Liver (tissue), 8 donors: ENCODE measurements at regions not wholly inside any gene's neighbourhood (a gene's known extent, or its start where the extent isn't known, plus 50 kb on each side); places are given as distances from the start of the nearest gene placed in this dataset.

ENCODE experiments used
- DNase-seq: peaks from one replicate; pipeline ENCODE4 v3.0.0-alpha.2; 2017; ENCODE audit warnings: low spot score
- H3K27ac ChIP-seq, 2 donors: one replicate each; pipeline ENCODE4 v1.7.0; 2013; ENCODE audit warnings: inconsistent platforms in 2 of 2, low read length in 2 of 2, control low read depth in 1 of 2, low read depth in 1 of 2, mild to moderate bottlenecking in 1 of 2
- H3K27me3 ChIP-seq, 4 donors: one replicate each; pipeline versions ENCODE4 v1.6.1 to v1.7.0; 2013; ENCODE audit warnings: low read length in 3 of 4, inconsistent platforms in 1 of 4, mild to moderate bottlenecking in 1 of 4, moderate library complexity in 1 of 4; ENCODE audit not compliant: control insufficient read depth in 4 of 4, insufficient read depth in 4 of 4
- H3K36me3 ChIP-seq, 4 donors: one replicate each; pipeline versions ENCODE4 v1.6.1 to v1.7.0; 2013; ENCODE audit warnings: low read length in 3 of 4, mild to moderate bottlenecking in 3 of 4, low read depth in 1 of 4, moderate library complexity in 1 of 4; ENCODE audit not compliant: control insufficient read depth in 4 of 4, insufficient read depth in 3 of 4
- H3K4me1 ChIP-seq, 4 donors: one replicate each; pipeline versions ENCODE4 v1.6.1 to v1.7.0; 2013; ENCODE audit warnings: low read length in 3 of 4, mild to moderate bottlenecking in 3 of 4, moderate library complexity in 1 of 4; ENCODE audit not compliant: control insufficient read depth in 4 of 4, insufficient read depth in 4 of 4
- H3K4me3 ChIP-seq, 3 donors: one replicate each; pipeline versions ENCODE4 v1.6.1 to v1.7.0; 2013; ENCODE audit warnings: low read length in 3 of 3, control low read depth in 1 of 3, low read depth in 1 of 3, mild to moderate bottlenecking in 1 of 3
- H3K9ac ChIP-seq, 2 donors: one replicate each; pipeline ENCODE4 v1.7.0; 2013; ENCODE audit warnings: low read length in 2 of 2, mild to moderate bottlenecking in 2 of 2, moderate library complexity in 2 of 2, control low read depth in 1 of 2, low read depth in 1 of 2
- H3K9me3 ChIP-seq, 4 donors: one replicate each; pipeline versions ENCODE4 v1.6.1 to v1.7.0; 2013; ENCODE audit warnings: low read length in 3 of 4; ENCODE audit not compliant: control insufficient read depth in 4 of 4
- EGR1 ChIP-seq, 2 donors: IDR thresholded peaks; 2 replicates each; pipeline ENCODE4 v1.6.1; 2016 to 2018; ENCODE audit warnings: antibody characterized with exemption in 2 of 2, low read depth in 2 of 2
- FOXA1 ChIP-seq: IDR thresholded peaks from 2 replicates; pipeline ENCODE4 v1.6.1; 2016; ENCODE audit warnings: antibody characterized with exemption
- FOXA2 ChIP-seq: IDR thresholded peaks from 2 replicates; pipeline ENCODE4 v1.6.1; 2016; ENCODE audit warnings: antibody characterized with exemption
- GABPA ChIP-seq, 2 donors: IDR thresholded peaks in 1 of 2; conservative IDR thresholded peaks in 1 of 2; 2 replicates each; pipeline ENCODE4 v1.6.1; 2016; ENCODE audit warnings: antibody characterized with exemption in 2 of 2, mild to moderate bottlenecking in 1 of 2, moderate library complexity in 1 of 2
- HNF4A ChIP-seq, 2 donors: conservative IDR thresholded peaks; 2 replicates each; pipeline ENCODE4 v1.6.1; 2016; ENCODE audit warnings: antibody characterized with exemption in 2 of 2, mild to moderate bottlenecking in 2 of 2
- HNF4G ChIP-seq: IDR thresholded peaks from 2 replicates; pipeline ENCODE4 v1.6.1; 2016; ENCODE audit warnings: antibody characterized with exemption
- JUND ChIP-seq, 2 donors: IDR thresholded peaks; 2 replicates each; pipeline ENCODE4 v1.6.1; 2016; ENCODE audit warnings: antibody characterized with exemption in 2 of 2
- NR2F2 ChIP-seq: IDR thresholded peaks from 2 replicates; pipeline ENCODE4 v1.6.1; 2016; ENCODE audit warnings: antibody characterized with exemption
- RAD21 ChIP-seq, 2 donors: IDR thresholded peaks; 2 replicates each; pipeline ENCODE4 v1.6.1; 2016; ENCODE audit warnings: antibody characterized with exemption in 2 of 2, mild to moderate bottlenecking in 2 of 2
- RXRA ChIP-seq, 2 donors: IDR thresholded peaks; 2 replicates each; pipeline ENCODE4 v1.6.1; 2017 to 2018; ENCODE audit warnings: antibody characterized with exemption in 2 of 2, mild to moderate bottlenecking in 1 of 2
- SP1 ChIP-seq: IDR thresholded peaks from 2 replicates; pipeline ENCODE4 v1.6.1; 2018; ENCODE audit warnings: antibody characterized with exemption, mild to moderate bottlenecking
- TAF1 ChIP-seq: conservative IDR thresholded peaks from 2 replicates; pipeline ENCODE4 v1.6.1; 2016; ENCODE audit warnings: antibody characterized with exemption, mild to moderate bottlenecking
- YY1 ChIP-seq: IDR thresholded peaks from 2 replicates; pipeline ENCODE4 v1.6.1; 2016; ENCODE audit warnings: antibody characterized with exemption, mild to moderate bottlenecking
- WGBS: extraction: QIAGEN DNeasy Blood & Tissue Kit; methylation state at CpG from one replicate; pipeline ENCODE4 v1.1.7; 2013; 5-methylcytosine and 5-hydroxymethylcytosine counted together
- TF ChIP-seq, protein P1 (sequence below): IDR thresholded peaks from 2 replicates; pipeline ENCODE4 v1.6.1; 2016; ENCODE audit warnings: antibody characterized with exemption
- TF ChIP-seq, protein P2 (sequence below): IDR thresholded peaks from 2 replicates; pipeline ENCODE4 v1.6.1; 2016; ENCODE audit warnings: antibody characterized with exemption
- TF ChIP-seq, protein P3 (sequence below): fragments of 150-350 bp; IDR thresholded peaks from 2 replicates; pipeline ENCODE4 v1.5.1; 2017; ENCODE audit warnings: improper control_type of control experiment, low read depth, low read length; ENCODE audit not compliant: missing input control
- TF ChIP-seq, protein P4 (sequence below): IDR thresholded peaks from 2 replicates; pipeline ENCODE4 v1.6.1; 2016; ENCODE audit warnings: antibody characterized with exemption, mild to moderate bottlenecking
- TF ChIP-seq, protein P5 (sequence below): IDR thresholded peaks from 2 replicates; pipeline ENCODE4 v1.6.1; 2016; ENCODE audit warnings: antibody characterized with exemption
- donor health status: healthy.
- donor health status: healthy.
- donor health status: healthy.
- donor health status: healthy.
- donor health status: healthy.

DNA sequence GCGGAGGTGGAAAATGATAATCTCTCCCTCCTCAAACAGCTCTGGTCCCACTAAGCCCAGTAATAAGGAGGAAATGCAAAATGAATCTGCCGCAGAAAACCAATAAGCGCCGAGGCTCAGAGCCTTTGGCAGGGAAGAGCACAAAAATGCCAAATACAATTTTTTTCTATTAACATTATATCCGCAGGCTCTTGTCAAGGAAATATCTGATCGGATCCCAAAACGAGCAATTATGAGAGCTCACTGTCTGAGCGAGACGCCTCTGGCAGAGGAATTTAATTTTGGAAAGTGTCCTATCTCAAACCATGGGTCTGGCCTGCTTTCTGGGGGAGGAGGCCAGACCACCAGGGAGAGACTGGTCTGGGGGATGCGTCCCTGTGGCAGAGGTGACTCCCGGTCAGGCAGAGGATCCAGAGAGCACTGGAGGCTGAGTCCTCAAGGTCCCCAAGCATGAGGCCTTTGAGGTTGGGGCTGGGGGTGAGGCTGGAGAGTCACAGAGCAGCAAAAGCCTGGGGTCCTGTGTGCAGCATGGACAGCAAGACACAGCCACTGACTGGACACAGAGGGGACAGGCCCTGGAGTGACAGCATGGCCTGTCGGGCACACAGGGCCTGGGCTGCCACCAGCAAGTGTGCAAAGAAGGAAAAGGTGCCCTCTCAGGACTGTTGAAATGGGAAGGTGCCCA is 342.8 kb upstream of the SFSWAP start (continued):
- TF ChIP-seq, protein P1, sequence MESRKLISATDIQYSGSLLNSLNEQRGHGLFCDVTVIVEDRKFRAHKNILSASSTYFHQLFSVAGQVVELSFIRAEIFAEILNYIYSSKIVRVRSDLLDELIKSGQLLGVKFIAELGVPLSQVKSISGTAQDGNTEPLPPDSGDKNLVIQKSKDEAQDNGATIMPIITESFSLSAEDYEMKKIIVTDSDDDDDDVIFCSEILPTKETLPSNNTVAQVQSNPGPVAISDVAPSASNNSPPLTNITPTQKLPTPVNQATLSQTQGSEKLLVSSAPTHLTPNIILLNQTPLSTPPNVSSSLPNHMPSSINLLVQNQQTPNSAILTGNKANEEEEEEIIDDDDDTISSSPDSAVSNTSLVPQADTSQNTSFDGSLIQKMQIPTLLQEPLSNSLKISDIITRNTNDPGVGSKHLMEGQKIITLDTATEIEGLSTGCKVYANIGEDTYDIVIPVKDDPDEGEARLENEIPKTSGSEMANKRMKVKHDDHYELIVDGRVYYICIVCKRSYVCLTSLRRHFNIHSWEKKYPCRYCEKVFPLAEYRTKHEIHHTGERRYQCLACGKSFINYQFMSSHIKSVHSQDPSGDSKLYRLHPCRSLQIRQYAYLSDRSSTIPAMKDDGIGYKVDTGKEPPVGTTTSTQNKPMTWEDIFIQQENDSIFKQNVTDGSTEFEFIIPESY, result no peak
- no peak for TF ChIP-seq RAD21 (IDR thresholded peaks at IDR 0.05)

DNA sequence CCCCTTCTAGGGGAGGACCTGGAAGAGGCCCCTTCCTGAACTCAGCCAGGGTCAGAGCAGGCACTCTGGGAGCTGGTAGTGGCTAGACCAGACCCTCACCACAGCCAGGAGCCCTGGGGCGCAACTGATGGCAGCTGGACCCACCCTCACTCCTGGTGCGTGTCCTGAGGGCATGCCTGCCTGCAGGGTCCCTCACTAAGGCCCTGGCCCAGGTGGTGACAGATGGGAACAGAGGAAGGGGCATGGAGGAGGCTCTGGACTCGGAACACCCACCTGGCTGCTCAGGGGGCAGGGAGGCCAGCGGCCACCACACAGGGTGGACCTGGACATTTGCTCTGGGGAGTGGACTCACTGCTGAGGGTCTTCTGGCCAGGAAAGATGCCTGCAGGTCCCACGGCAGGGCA is 342.2 kb upstream of the SFSWAP start:
- no peak overlapping the region for H3K9ac ChIP-seq
- no peak overlapping the region for H3K27ac ChIP-seq
- TF ChIP-seq TAF1, result no peak
- TF ChIP-seq, protein P2, sequence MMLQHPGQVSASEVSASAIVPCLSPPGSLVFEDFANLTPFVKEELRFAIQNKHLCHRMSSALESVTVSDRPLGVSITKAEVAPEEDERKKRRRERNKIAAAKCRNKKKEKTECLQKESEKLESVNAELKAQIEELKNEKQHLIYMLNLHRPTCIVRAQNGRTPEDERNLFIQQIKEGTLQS, result no peak
- no peak for TF ChIP-seq SP1
- TF ChIP-seq JUND (IDR thresholded peaks at IDR 0.05), result no peak
- no peak for TF ChIP-seq NR2F2
- TF ChIP-seq YY1, result no peak
- TF ChIP-seq, protein P3, sequence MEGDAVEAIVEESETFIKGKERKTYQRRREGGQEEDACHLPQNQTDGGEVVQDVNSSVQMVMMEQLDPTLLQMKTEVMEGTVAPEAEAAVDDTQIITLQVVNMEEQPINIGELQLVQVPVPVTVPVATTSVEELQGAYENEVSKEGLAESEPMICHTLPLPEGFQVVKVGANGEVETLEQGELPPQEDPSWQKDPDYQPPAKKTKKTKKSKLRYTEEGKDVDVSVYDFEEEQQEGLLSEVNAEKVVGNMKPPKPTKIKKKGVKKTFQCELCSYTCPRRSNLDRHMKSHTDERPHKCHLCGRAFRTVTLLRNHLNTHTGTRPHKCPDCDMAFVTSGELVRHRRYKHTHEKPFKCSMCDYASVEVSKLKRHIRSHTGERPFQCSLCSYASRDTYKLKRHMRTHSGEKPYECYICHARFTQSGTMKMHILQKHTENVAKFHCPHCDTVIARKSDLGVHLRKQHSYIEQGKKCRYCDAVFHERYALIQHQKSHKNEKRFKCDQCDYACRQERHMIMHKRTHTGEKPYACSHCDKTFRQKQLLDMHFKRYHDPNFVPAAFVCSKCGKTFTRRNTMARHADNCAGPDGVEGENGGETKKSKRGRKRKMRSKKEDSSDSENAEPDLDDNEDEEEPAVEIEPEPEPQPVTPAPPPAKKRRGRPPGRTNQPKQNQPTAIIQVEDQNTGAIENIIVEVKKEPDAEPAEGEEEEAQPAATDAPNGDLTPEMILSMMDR, result no peak
- no peak for TF ChIP-seq RXRA (IDR thresholded peaks at IDR 0.05)
- TF ChIP-seq FOXA1, result no peak
- TF ChIP-seq RAD21 (IDR thresholded peaks at IDR 0.05), result no peak
- TF ChIP-seq HNF4A (conservative IDR thresholded peaks at IDR 0.05), result no peak
- TF ChIP-seq EGR1 (IDR thresholded peaks at IDR 0.05; ENCODE audit: low read depth in 2 of 2), result no peak
- TF ChIP-seq, protein P1, result no peak
- TF ChIP-seq HNF4G, result no peak
- no peak for TF ChIP-seq FOXA2
- TF ChIP-seq, protein P4, sequence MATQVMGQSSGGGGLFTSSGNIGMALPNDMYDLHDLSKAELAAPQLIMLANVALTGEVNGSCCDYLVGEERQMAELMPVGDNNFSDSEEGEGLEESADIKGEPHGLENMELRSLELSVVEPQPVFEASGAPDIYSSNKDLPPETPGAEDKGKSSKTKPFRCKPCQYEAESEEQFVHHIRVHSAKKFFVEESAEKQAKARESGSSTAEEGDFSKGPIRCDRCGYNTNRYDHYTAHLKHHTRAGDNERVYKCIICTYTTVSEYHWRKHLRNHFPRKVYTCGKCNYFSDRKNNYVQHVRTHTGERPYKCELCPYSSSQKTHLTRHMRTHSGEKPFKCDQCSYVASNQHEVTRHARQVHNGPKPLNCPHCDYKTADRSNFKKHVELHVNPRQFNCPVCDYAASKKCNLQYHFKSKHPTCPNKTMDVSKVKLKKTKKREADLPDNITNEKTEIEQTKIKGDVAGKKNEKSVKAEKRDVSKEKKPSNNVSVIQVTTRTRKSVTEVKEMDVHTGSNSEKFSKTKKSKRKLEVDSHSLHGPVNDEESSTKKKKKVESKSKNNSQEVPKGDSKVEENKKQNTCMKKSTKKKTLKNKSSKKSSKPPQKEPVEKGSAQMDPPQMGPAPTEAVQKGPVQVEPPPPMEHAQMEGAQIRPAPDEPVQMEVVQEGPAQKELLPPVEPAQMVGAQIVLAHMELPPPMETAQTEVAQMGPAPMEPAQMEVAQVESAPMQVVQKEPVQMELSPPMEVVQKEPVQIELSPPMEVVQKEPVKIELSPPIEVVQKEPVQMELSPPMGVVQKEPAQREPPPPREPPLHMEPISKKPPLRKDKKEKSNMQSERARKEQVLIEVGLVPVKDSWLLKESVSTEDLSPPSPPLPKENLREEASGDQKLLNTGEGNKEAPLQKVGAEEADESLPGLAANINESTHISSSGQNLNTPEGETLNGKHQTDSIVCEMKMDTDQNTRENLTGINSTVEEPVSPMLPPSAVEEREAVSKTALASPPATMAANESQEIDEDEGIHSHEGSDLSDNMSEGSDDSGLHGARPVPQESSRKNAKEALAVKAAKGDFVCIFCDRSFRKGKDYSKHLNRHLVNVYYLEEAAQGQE, result no peak
- TF ChIP-seq GABPA (IDR thresholded peaks at IDR 0.05 in 1 of 2, conservative IDR thresholded peaks at IDR 0.05 in 1 of 2), result no peak
- TF ChIP-seq, protein P5, sequence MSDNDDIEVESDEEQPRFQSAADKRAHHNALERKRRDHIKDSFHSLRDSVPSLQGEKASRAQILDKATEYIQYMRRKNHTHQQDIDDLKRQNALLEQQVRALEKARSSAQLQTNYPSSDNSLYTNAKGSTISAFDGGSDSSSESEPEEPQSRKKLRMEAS, result no peak
- peaks cover 0 to 5% (median 0%) of the 10 kb centered on the region in 4 donors for H3K27me3 ChIP-seq
- 84% methylated on average over 5 of the region's 5 CpGs for WGBS
- H3K9me3 ChIP-seq, result no peaks in the 10 kb centered on the region
- H3K4me3 ChIP-seq, result no peak overlapping the region
- H3K4me1 ChIP-seq, result no peaks in the 10 kb centered on the region
- no peak for DNase-seq
- H3K36me3 ChIP-seq, result no peaks in the 10 kb centered on the region
